Ishikawa (cell line): ENCODE measurements at regions not wholly inside any gene's neighbourhood (a gene's known extent, or its start where the extent isn't known, plus 50 kb on each side); places are given as distances from the start of the nearest gene placed in this dataset.

Experiments
- CEBPB ChIP-seq: IDR thresholded peaks from 2 replicates; pipeline ENCODE4 v1.6.1; 2012
- CREB1 ChIP-seq: IDR thresholded peaks from 2 replicates; pipeline ENCODE4 v1.6.1; 2012; ENCODE audit warnings: low read depth
- EGR1 ChIP-seq: IDR thresholded peaks from 2 replicates; pipeline ENCODE4 v1.6.1; 2012
- EP300 ChIP-seq: IDR thresholded peaks from 2 replicates; pipeline ENCODE4 v1.6.1; 2012; ENCODE audit warnings: borderline replicate concordance
- FOXM1 ChIP-seq: IDR thresholded peaks from 2 replicates; pipeline ENCODE4 v1.6.1; 2012; ENCODE audit warnings: low read depth, borderline replicate concordance
- MAX ChIP-seq: IDR thresholded peaks from 2 replicates; pipeline ENCODE4 v1.6.1; 2012
- NFIC ChIP-seq: IDR thresholded peaks from 2 replicates; pipeline ENCODE4 v1.6.1; 2012
- RAD21 ChIP-seq: IDR thresholded peaks from 2 replicates; pipeline ENCODE4 v1.6.1; 2012; ENCODE audit warnings: low read depth
- REST ChIP-seq: IDR thresholded peaks from 2 replicates; pipeline ENCODE4 v1.6.1; 2012; ENCODE audit warnings: low read depth, mild to moderate bottlenecking
- TAF1 ChIP-seq: IDR thresholded peaks from 2 replicates; pipeline ENCODE4 v1.6.1; 2012; ENCODE audit warnings: low read depth, mild to moderate bottlenecking
- TCF12 ChIP-seq: IDR thresholded peaks from 2 replicates; pipeline ENCODE4 v1.6.1; 2012; ENCODE audit warnings: low read depth
- TEAD4 ChIP-seq: IDR thresholded peaks from 2 replicates; pipeline ENCODE4 v1.6.1; 2012
- USF1 ChIP-seq: IDR thresholded peaks from 2 replicates; pipeline ENCODE4 v1.6.1; 2012
- YY1 ChIP-seq: IDR thresholded peaks from 2 replicates; pipeline ENCODE4 v1.6.1; 2012; ENCODE audit warnings: low read depth
- ZBTB7A ChIP-seq: IDR thresholded peaks from 2 replicates; pipeline ENCODE4 v1.6.1; 2012; ENCODE audit warnings: low read depth

GRCh38 chr9:129558063-129558550, 62.8 kb downstream of the C9orf50 start:
- no peak for TF ChIP-seq YY1
- peak; percentile 14; the same call in 1 of the 2 replicates for TF ChIP-seq MAX

GRCh38 chr9:129557192-129558036, 63.5 kb downstream of the C9orf50 start:
- TF ChIP-seq YY1 (peak; percentile 56; the same call in 1 of the 2 replicates), TCF12 (peak; percentile 100), TEAD4 (peak; percentile 99), USF1 (no peak), FOXM1 (peak; percentile 98), TAF1 (0 out of 2 replicates have a peak, but pooled peaks have one; percentile 42), REST (peak; percentile 32; the same call in 1 of the 2 replicates), CREB1 (no peak), EP300 (peak; percentile 100), RAD21 (peak; percentile 32), ZBTB7A (peak; percentile 75; the same call in 1 of the 2 replicates), MAX (peak; percentile 78), CEBPB (peak; percentile 75; the same call in 1 of the 2 replicates), NFIC (peak; percentile 96), EGR1 (peak; percentile 78)

GRCh38 chr9:129556491-129557191, 64.3 kb downstream of the C9orf50 start:
- TF ChIP-seq REST (no peak), ZBTB7A (no peak), TEAD4 (peak; percentile 28; the same call in 1 of the 2 replicates), YY1 (no peak), USF1 (no peak), EP300 (peak; percentile 93), CREB1 (no peak), EGR1 (no peak), MAX (peak; percentile 83), TAF1 (no peak), CEBPB (no peak; the same call in 1 of the 2 replicates), NFIC (peak; percentile 50), TCF12 (peak; percentile 86), RAD21 (peak; percentile 12; the same call in 1 of the 2 replicates), FOXM1 (peak; percentile 76; the same call in 1 of the 2 replicates)

GRCh38 chr9:129555512-129556215, 65.2 kb downstream of the C9orf50 start:
- TF ChIP-seq FOXM1 (no peak), YY1 (peak; percentile 70)

GRCh38 chr9:129554649-129555048, 66.3 kb downstream of the C9orf50 start:
- TF ChIP-seq TCF12: peak; percentile 95
- peak; percentile 97 for TF ChIP-seq CEBPB
- TF ChIP-seq MAX: peak; percentile 82; the same call in 1 of the 2 replicates
- TF ChIP-seq YY1: peak; percentile 45; the same call in 1 of the 2 replicates
- TF ChIP-seq RAD21: peak; percentile 11
- no peak for TF ChIP-seq CREB1
- TF ChIP-seq EP300: peak; percentile 94
- TF ChIP-seq TEAD4: peak; percentile 60; the same call in 1 of the 2 replicates
- TF ChIP-seq TAF1: no peak; the same call in 1 of the 2 replicates
- TF ChIP-seq REST: no peak
- TF ChIP-seq EGR1: no peak
- peak; percentile 75 for TF ChIP-seq NFIC
- TF ChIP-seq FOXM1: peak; percentile 92
- TF ChIP-seq USF1: peak; percentile 79
- peak; percentile 50; the same call in 1 of the 2 replicates for TF ChIP-seq ZBTB7A
